Inflammatory macrophage treated with lipopolysaccharide for 1 hour (primary cell): ENCODE measurements at regions not wholly inside any gene's neighbourhood (a gene's known extent, or its start where the extent isn't known, plus 50 kb on each side); places are given as distances from the start of the nearest gene placed in this dataset.
A peak's percentile ranks its signal among the peaks of the same experiment; 100 is the strongest.
"Not testable (repeated sequence)": the region's sequence is repeated elsewhere in the genome, so short reads cannot be mapped to it uniquely, and the experiment has no call there.

Experiments
- DNase-seq, 2 donors: peaks; one replicate each; pipeline ENCODE4 v3.0.0-alpha.2; 2020 to 2022

DNA sequence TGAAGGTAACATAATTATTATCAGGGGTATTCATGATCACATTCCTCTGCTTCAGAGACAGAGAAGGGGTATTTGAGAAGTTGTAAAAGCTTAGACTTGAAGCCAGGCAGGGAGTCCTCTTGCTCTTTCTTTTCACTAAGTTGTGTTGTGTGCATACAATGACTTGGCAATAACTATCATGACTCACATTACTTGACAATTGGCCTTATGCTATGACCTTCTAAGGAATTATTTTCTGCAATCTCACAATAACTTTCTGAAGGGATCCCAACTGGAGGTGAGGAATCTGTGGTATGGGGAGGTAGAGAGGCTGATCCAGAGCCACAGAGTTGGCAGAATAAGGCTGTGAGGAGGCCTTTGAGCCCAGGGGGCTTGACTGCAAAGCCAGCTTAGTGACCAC lies 622.3 kb downstream of the MTRR start:
- DNase-seq: no peak

- DNase-seq: peak in 1 of 2 donors; percentile 2
These were observed 624.2 kb downstream of the MTRR start for GRCh38 chr5:8493176-8493575.

DNA sequence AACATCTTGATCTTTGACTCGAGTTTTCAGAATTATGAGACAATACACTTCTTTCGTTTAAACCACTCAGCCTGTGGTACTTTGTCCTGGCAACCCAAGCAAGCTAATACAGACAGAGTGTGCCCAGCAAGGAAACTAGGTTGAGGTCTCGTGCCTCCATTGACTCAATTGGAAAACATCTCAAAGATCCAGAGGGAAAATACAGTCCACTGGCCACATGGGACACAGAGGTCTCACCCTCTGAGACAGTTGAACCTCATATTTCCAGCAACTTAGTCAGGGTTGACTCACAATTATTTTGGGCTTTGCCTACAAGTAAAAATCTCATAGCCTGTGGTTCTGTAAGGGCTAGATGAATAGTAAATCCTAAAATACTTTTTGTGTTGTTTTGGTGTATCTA lies 631.5 kb downstream of the MTRR start:
- no peak for DNase-seq

GRCh38 chr5:8505196-8505595 lies 636.2 kb downstream of the MTRR start:
- DNase-seq: no peak

DNA sequence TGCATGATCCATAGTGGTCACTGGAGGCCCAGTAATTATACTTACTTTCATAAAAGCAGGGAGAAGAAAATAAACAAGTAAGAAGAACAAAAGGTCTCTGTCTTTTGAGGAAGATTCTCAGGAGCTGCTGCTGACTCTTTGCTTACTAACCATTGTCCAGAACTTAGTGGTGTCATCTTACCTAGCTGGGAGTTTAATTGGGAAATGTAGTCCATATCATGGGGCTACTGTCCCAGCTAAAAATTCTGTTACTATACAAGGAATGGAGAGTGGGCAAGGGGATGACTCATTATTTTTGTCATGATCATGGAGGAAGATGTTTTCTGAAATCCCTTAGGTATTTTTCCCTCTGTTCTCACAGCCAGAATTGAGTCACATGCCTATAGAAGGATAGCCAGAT lies 639.3 kb downstream of the MTRR start:
- DNase-seq: no peak

DNA sequence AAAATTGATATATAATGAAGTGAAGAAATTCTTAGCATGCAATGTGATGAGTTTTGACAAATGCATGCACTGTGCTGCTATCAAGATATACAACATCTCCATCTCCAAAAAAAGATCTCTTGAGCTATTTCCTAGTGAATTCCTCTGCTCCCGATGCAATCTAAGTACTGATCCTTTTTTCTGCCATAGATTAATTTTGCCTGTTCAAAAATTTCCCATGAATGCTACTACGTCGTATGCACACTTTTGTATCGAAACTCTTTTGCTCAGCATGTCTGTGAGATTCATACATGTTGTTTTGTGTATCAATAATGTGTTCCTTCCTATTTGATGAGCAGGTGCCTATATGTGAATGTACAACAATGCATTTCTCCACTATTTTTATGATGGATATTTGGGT lies 647.4 kb downstream of the MTRR start:
- no peak for DNase-seq

- DNase-seq: no peak
These were observed 648.5 kb downstream of the MTRR start for GRCh38 chr5:8517456-8517855.

GRCh38 chr5:8520917-8521316 lies 652.0 kb downstream of the MTRR start:
- DNase-seq: no peak

DNA sequence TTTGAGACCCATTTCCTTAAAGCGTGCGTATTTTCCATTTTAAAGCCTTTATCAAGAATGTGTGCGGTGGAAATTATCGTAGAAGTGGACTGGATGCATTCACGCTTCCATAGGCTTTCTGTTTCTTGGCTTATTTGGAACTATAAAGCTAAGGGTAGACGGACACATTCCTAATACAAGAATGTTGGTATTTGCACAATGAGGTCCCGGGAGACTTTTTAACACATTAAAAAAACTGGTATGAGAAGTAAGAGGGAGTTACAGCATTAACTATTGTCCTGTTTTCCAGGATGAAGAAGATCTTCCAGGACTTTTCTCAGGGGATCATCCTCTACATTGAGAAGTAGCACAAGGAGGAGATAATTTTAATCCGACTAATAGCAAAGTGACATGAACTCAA lies 653.0 kb downstream of the MTRR start:
- no peak for DNase-seq

GRCh38 chr5:8522646-8523045 lies 653.7 kb downstream of the MTRR start:
- no peak for DNase-seq

- DNase-seq: no peak
These were observed 654.6 kb downstream of the MTRR start for GRCh38 chr5:8523501-8523900.

DNA sequence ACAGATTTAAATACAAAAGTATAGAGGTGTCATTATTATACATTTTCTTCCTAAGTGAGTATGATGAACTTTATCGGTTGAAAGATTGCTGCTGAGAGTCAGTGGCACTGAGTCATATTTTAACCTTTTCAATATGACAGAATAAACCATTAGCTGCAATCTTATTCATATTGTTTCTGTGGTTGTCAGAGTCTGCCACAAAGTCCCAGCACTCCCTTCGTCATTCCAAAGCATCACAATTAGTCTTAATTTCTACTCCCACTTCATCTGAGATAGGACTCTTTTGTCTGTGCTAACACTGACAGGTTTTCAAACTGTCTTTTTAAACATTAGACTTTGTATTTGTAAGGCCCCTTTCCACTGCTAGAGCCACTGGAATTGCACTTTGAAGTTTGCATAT lies 656.9 kb downstream of the MTRR start:
- DNase-seq: no peak

DNA sequence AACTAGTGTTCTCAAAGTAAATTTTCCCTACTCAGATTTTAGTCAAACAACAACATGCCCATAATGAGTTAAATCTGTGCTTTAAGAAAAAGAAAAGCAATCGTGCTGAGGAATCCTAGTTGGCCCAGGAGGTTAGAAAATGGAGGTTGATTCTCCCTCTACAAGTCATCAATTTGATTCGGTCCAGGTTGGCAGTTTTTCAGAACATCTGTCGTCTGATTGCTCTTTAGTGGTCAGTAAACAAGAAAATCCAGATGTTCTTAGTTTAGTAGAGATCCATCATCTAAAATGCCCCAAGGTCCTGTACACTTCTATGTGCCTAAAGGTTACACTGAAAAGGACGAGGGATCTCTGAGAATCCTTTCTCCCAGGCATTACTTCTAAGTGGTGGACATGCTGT lies 659.2 kb downstream of the MTRR start:
- no peak for DNase-seq

DNA sequence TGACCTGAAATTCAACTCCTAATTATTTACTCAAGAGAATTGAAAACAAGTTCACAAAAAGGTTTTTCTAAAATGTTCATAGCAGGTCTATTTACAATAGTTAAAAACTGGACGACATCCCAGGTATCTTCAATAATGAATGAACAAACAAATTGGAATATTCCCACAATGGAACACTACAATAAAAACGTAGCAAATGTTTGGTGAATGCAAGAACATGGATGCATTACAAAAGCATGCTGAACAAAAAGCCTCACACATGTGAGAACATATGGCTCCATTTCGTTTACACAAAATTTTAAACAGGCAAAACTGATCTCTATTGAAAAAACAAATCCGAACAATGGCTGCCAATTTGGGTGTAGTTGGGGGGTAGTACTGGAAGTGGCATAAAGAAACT lies 669.9 kb downstream of the MTRR start:
- no peak for DNase-seq

DNA sequence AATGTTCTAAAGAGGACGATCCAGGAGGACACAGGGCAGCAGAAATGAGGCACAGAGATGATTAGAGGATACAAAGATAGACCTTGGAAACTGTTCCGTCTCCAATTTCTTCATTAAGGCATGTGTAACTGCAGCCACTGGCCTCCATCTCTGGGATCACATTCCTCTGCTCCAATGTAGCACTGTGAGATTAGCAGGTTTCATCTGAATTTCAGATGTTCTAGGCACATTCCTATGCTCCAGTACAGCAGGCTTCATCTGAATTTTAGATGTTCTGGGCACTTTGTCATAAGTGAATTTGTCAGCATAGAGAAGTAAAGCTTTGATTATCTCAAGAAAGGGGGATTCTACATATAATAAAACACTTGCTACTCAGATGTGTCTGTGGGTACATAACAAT lies 671.4 kb downstream of the MTRR start:
- DNase-seq: no peak

DNA sequence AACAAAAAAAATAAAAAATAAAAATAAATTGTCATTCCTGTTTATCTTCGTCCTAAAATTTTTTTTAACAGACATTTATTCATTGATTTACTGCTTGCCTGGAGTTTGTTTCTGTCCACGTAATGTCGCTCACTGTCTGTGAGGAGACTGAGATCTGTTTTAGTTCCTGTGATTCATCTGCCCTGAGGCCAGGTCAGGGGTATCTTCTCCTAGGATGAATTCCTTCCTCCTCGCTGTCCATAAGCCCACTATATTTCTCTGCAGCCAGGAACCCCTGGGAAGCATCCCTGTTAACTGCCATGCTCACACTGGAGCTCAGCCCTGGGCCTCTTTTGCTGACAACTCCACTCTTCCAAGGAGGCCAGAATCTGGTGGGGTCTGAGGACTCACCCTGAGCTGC lies 682.0 kb downstream of the MTRR start:
- DNase-seq: no peak

DNA sequence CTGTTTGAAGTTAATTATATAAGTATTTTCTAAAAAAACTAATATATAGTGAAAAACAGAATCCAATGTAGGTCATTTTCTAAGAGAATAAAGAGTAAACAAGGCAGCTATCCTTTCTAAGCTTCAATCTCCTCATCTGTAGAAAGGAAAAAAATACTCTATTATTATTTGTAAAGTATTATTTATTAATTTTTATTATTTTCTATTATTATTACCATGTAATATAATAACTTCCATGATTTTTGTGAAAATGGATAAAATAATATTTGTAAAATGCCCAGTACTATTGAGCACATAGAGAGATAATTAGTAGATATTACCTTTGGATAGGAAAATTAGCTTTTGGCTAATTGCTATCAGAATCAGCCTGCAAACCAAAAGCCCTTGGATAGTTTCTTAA lies 684.4 kb downstream of the MTRR start:
- DNase-seq: no peak

DNA sequence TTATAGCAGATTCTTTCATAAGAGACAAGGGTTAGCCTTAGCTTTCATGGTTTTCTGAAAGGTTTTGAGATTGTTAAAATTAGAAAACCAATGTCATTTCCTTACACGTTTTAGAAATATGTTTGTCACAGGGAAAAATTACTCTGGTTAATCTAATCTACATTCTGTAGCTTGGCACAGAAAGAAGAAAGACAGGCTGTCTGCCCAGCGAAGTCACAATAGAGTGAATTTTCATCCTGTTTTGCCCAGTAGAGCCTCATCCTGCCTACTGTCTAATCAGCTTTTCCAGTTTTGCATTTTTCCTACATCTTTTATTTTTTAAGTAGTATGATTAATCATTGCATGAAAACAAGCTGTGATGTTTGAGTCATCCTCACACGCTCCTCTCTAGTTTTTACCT lies 688.8 kb downstream of the MTRR start:
- no peak for DNase-seq

DNA sequence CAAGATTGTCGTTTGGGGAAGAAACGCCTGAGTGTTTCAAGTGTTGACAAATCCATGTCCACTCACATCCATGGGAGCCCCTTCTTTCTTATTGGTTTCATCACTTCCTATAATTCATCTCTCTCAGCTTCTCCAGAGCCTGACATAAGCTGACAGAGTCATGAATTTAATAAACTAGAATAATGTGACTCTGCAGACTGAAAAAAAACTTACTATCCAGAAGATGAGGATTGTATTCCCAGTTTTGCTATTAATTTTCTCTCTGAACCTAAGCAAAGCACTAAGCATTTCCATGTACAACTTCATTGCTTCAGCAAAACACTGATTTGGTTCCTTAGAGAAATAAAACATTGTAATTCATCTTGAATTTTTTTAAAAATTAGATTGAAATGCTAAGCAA lies 691.8 kb downstream of the MTRR start:
- no peak for DNase-seq

GRCh38 chr5:8561224-8561840 lies 692.4 kb downstream of the MTRR start:
- DNase-seq: no peak

GRCh38 chr5:8561854-8562253 lies 692.9 kb downstream of the MTRR start:
- no peak for DNase-seq

DNA sequence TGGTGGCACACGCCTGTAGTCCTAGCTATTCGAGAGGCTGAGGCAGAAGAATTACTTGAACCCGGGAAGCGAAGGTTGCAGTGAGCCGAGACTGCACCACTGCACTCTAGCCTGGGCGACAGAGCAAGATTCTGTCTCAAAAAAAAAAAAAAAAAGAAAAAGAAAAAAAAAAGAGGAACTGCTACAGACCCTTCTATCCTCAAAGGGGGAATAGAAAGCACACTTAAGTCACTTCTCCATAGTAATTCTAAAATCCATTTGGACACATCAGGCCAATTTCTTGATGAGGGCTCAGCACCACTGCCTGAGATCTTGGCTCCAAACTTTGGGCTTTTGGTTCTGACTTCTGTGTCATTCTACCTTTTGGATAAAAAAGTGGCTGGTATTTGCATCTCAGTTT lies 694.6 kb downstream of the MTRR start:
- not testable (repeated sequence) for DNase-seq

DNA sequence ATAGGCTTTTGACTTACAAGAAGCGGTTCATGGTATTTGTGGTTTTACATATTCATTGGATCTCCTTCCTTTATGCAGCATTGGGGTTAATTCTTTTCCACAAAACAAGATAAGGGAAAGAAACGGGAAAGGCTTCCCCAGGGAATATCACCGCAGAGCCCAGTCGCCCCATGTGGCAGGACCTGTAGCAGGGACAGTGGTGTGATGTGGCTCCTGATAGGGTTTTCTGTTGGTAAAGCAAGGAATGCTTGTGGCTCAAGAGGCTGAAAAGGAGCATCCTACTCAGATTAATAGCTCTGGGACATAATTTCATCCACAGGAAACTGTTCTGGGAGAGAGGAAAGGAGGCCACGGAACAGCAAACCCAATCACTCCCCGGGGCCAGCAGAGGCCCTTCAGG lies 699.9 kb downstream of the MTRR start:
- no peak for DNase-seq

DNA sequence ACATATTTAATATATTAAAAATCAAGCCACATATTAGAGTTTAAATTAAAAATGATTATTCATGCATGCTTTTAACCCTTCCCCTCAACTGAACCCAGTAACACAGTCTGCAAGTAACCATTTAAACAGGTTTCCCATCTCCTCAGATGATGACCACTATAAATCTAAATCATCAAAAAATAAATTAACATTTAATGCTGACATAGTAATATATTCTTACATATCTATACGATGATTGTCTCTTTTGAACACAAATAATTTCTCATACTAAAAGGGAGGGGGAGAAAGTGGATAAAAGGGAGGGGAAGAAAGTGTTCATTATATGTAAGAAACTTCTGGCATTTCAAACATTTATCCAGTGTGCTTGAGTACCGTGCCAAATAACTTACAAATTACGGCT lies 701.6 kb downstream of the MTRR start:
- no peak for DNase-seq

- no peak for DNase-seq
These were observed 707.2 kb downstream of the MTRR start for GRCh38 chr5:8576178-8576577.

DNA sequence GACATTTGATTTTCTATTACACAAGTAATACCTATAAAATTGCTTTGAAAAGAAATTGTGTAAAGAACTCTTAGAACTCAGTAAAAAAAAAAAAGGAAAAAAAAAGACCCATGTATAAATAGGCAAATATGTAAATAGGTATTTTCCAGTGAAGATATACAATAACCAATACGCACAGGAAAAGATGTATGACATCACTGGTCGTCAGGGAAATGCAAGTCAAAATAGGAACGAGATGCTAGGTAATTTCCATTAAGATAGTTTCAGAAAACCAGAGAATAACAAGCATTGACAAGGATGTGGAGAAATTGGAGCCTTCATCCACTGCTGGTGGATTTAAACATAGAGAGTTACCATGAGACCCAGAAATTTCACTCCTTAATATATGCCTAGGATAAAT lies 708.8 kb downstream of the MTRR start:
- DNase-seq: no peak
